Suprapubic skin (tissue), 4 donors: ENCODE measurements at regions not wholly inside any gene's neighbourhood (a gene's known extent, or its start where the extent isn't known, plus 50 kb on each side); places are given as distances from the start of the nearest gene placed in this dataset.

ENCODE experiments used
- DNase-seq, 2 donors: peaks; one replicate each; pipeline ENCODE4 v3.0.0-alpha.2; 2019; ENCODE audit warnings: low spot score in 2 of 2
- H3K27ac ChIP-seq: fragments of 200-600 bp; sonication (generic); one replicate; pipeline ENCODE4 v1.5.1; 2019
- H3K27me3 ChIP-seq: fragments of 200-600 bp; sonication (generic); one replicate; pipeline ENCODE4 v1.5.1; 2019
- H3K36me3 ChIP-seq: fragments of 200-600 bp; sonication (generic); one replicate; pipeline ENCODE4 v1.5.1; 2019
- H3K4me1 ChIP-seq: fragments of 200-600 bp; sonication (generic); one replicate; pipeline ENCODE4 v1.5.1; 2019
- H3K4me3 ChIP-seq: fragments of 200-600 bp; sonication (generic); one replicate; pipeline ENCODE4 v1.5.1; 2019; ENCODE audit warnings: mild to moderate bottlenecking
- H3K9me3 ChIP-seq: fragments of 200-600 bp; sonication (generic); one replicate; pipeline ENCODE4 v1.5.1; 2019
- EP300 ChIP-seq: sonication (generic); formaldehyde crosslinking; IDR thresholded peaks from one replicate; pipeline ENCODE4 v1.6.1; 2017; ENCODE audit warnings: antibody characterized with exemption
- POLR2A ChIP-seq, 2 donors: fragments of 450-650 bp; IDR thresholded peaks; one replicate each; pipeline ENCODE4 v1.6.1; 2017; ENCODE audit warnings: antibody characterized with exemption in 2 of 2, mild to moderate bottlenecking in 2 of 2, moderate library complexity in 2 of 2
- POLR2AphosphoS5 ChIP-seq, 3 donors: sonication (generic); formaldehyde crosslinking; IDR thresholded peaks; one replicate each; pipeline ENCODE4 v1.6.1; 2017; ENCODE audit warnings: antibody characterized with exemption in 3 of 3
- WGBS: methylation state at CpG from one replicate; pipeline ENCODE4 v1.1.5; 2018; 5-methylcytosine and 5-hydroxymethylcytosine counted together
- TF ChIP-seq, protein P1 (sequence below), 2 donors: fragments of 200-600 bp in 1 of 2; fragments of 450-650 bp in 1 of 2; sonication (generic) in 1 of 2; IDR thresholded peaks; one replicate each; pipeline ENCODE4 v1.5.1; 2016 to 2019; ENCODE audit warnings: antibody characterized with exemption in 2 of 2, mild to moderate bottlenecking in 1 of 2, moderate library complexity in 1 of 2

DNA sequence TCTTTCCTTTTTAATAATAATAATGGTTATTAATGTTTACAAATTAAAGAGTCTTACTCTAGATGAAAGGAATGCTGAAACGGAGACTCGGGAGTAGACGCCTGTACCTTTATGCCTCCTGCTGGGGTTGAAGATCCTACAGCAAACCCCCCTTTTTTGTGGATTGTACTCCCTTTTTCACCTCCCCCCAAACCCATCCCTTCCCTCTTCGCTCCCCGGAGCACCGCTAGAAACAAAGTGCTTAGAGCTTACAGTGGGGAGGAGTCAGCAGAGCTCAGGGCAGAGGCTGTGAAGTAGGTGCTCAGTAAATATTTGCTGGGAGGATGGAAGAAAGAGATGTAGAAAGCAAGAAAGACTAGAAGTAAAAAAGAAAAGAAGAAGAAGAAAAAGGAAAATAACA, 169.7 kb downstream of the NXPE2 start:
- TF ChIP-seq, protein P1, sequence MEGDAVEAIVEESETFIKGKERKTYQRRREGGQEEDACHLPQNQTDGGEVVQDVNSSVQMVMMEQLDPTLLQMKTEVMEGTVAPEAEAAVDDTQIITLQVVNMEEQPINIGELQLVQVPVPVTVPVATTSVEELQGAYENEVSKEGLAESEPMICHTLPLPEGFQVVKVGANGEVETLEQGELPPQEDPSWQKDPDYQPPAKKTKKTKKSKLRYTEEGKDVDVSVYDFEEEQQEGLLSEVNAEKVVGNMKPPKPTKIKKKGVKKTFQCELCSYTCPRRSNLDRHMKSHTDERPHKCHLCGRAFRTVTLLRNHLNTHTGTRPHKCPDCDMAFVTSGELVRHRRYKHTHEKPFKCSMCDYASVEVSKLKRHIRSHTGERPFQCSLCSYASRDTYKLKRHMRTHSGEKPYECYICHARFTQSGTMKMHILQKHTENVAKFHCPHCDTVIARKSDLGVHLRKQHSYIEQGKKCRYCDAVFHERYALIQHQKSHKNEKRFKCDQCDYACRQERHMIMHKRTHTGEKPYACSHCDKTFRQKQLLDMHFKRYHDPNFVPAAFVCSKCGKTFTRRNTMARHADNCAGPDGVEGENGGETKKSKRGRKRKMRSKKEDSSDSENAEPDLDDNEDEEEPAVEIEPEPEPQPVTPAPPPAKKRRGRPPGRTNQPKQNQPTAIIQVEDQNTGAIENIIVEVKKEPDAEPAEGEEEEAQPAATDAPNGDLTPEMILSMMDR (IDR thresholded peaks at IDR 0.05), result no peak
- no peak for TF ChIP-seq POLR2A (IDR thresholded peaks at IDR 0.05)
- TF ChIP-seq EP300, result no peak
- no peak for TF ChIP-seq POLR2AphosphoS5 (IDR thresholded peaks at IDR 0.05)

DNA sequence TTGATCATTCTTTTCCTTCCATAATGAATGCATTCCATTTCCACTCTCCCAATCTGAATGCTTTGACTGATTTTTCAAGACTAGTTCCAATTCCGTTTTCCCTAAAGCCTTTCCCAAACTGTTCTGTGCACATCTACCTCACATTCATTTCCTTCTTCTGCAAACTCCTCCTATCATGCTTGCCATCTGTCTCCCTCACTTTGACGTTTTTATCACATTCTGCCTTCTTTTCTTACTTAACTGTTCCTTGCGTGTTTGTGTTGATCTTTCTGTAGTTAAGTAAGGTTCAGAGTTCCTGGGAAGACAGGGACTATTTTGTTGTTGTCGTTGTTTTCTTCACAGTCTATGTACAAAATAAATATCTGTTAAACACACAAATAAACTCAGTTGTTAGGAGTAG, 179.0 kb downstream of the NXPE2 start:
- DNase-seq, result no peak
- no peak overlapping the region for H3K27ac ChIP-seq
- H3K4me3 ChIP-seq, result no peak overlapping the region
- H3K9me3 ChIP-seq, result no peaks in the 10 kb centered on the region
- no peaks in the 10 kb centered on the region for H3K36me3 ChIP-seq
- no peaks in the 10 kb centered on the region for H3K27me3 ChIP-seq
- TF ChIP-seq, protein P1 (IDR thresholded peaks at IDR 0.05), result no peak
- TF ChIP-seq EP300, result no peak
- no peak for TF ChIP-seq POLR2AphosphoS5 (IDR thresholded peaks at IDR 0.05)
- no peak for TF ChIP-seq POLR2A (IDR thresholded peaks at IDR 0.05)
- WGBS, result 47% methylated on average over 4 of the region's 4 CpGs
- H3K4me1 ChIP-seq, result no peaks in the 10 kb centered on the region

More for the DNA sequence above, 169.7 kb downstream of the NXPE2 start:
- H3K9me3 ChIP-seq, result no peaks in the 10 kb centered on the region
- H3K4me1 ChIP-seq, result no peaks in the 10 kb centered on the region
- 48% methylated on average over 6 of the region's 6 CpGs for WGBS
- no peak overlapping the region for H3K4me3 ChIP-seq
- H3K36me3 ChIP-seq, result no peaks in the 10 kb centered on the region
- no peak overlapping the region for H3K27ac ChIP-seq
- no peak for DNase-seq
- peaks cover 10% of the 10 kb centered on the region for H3K27me3 ChIP-seq

DNA sequence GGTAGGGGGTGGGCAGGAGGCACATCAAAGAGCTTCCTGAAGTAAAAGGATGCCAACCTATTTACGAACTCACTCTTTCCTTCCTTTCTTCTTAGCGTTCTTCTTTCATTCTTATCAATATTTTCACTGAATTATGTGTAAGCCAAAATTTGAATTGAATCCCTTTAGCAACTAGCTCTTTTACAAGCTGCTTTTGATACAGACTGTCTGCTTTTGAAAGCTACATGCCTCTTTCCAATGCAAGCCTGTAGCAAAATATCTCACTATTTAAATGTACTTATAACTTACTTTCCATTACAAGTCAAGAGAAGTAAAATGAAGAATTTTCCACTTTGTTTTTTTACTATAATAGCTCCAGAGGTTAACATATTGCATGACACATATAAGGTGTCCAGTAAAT, 186.6 kb downstream of the NXPE2 start:
- no peaks in the 10 kb centered on the region for H3K36me3 ChIP-seq
- no peak for DNase-seq

DNA sequence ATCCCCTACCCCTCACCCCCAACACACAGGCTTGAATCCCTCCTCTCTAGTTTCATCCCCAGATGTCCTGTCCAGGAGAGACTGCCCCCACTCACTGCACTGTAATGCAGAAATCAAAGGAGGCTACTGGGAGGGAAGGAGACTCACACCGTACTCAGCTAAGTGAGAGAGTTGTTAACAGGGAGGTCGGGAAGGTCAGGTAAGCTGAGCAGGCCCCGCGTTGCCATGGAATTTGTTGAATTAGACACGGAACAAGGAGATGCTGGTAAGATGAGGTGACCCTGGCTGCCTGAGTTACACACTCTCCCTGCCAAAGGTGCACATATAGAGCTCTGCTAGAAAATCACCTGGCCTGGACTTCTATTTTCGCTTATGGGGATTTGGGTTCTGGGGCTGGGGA, 197.9 kb downstream of the NXPE2 start:
- Histone ChIP-seq H3K27me3 (peaks cover 3% of the 10 kb centered on the region), H3K4me1 (no peaks in the 10 kb centered on the region), H3K4me3 (no peak overlapping the region), H3K27ac (no peak overlapping the region), H3K36me3 (no peaks in the 10 kb centered on the region), H3K9me3 (no peaks in the 10 kb centered on the region)
- no peak for TF ChIP-seq EP300
- no peak for TF ChIP-seq POLR2A (IDR thresholded peaks at IDR 0.05)
- no peak for TF ChIP-seq POLR2AphosphoS5 (IDR thresholded peaks at IDR 0.05)
- TF ChIP-seq, protein P1 (IDR thresholded peaks at IDR 0.05), result no peak
- DNase-seq, result no peak
- 73% methylated on average over 6 of the region's 6 CpGs for WGBS

More for the DNA sequence above, 186.6 kb downstream of the NXPE2 start:
- Histone ChIP-seq H3K9me3 (no peaks in the 10 kb centered on the region), H3K27ac (no peak overlapping the region), H3K4me1 (no peaks in the 10 kb centered on the region), H3K27me3 (no peaks in the 10 kb centered on the region), H3K4me3 (no peak overlapping the region)
- no peak for TF ChIP-seq POLR2A (IDR thresholded peaks at IDR 0.05)
- no peak for TF ChIP-seq EP300
- TF ChIP-seq, protein P1 (IDR thresholded peaks at IDR 0.05), result no peak
- no peak for TF ChIP-seq POLR2AphosphoS5 (IDR thresholded peaks at IDR 0.05)
- 49% methylated on average over 2 of the region's 2 CpGs for WGBS

DNA sequence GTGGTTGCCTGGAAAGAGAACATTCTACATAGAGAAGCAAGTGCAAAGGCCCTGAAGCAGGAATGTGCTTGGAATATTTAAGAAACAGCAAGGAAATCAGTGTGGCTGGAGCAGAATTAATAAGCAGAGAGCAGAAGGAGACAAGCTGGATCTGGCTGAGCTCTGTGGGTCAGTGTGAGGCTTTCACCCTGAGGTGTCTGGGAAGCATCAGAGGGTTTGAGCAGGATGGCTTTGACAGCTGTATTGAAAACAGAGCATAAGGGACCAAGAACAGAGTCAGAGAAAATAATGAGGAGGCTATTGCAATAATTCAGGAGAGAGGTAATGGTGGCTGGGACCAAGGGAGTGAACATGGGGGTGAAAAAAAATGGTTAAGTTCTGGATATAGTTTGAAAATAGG, 199.6 kb downstream of the NXPE2 start:
- Histone ChIP-seq H3K27ac (no peak overlapping the region), H3K4me3 (no peak overlapping the region)
- TF ChIP-seq POLR2A (IDR thresholded peaks at IDR 0.05) (no peak), POLR2AphosphoS5 (IDR thresholded peaks at IDR 0.05) (no peak)

DNA sequence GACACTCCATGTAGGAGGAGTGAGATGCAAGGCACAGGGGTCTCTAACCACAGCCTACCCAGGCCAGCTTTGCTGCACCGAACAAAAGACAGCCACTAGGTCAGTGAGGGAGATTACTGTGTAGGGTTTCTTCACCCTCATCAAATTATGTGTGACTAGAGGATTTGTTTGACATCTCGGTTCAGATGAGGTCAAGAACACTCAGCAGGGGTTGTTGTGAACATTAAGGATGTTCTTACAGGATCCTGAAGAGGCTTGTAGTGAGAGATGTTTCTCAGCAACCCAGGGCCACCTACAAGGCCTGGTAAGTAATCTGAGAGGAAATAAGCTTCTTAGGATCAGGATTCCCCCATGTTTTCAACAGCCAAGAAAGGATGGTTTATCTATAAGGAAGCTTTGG, 202.1 kb downstream of the NXPE2 start:
- H3K27ac ChIP-seq, result no peak overlapping the region
- WGBS, result 65% methylated on average over 2 of the region's 2 CpGs
- H3K27me3 ChIP-seq, result no peaks in the 10 kb centered on the region

More for the DNA sequence above, 199.6 kb downstream of the NXPE2 start:
- no peaks in the 10 kb centered on the region for H3K9me3 ChIP-seq
- no peak for DNase-seq
- no peaks in the 10 kb centered on the region for H3K27me3 ChIP-seq
- no peaks in the 10 kb centered on the region for H3K4me1 ChIP-seq
- H3K36me3 ChIP-seq, result no peaks in the 10 kb centered on the region

More for the DNA sequence above, 202.1 kb downstream of the NXPE2 start:
- DNase-seq, result no peak
- H3K4me1 ChIP-seq, result no peaks in the 10 kb centered on the region
- H3K4me3 ChIP-seq, result no peak overlapping the region
- H3K36me3 ChIP-seq, result no peaks in the 10 kb centered on the region
- H3K9me3 ChIP-seq, result no peaks in the 10 kb centered on the region
- no peak for TF ChIP-seq EP300
- no peak for TF ChIP-seq POLR2A (IDR thresholded peaks at IDR 0.05)
- TF ChIP-seq, protein P1 (IDR thresholded peaks at IDR 0.05), result no peak
- no peak for TF ChIP-seq POLR2AphosphoS5 (IDR thresholded peaks at IDR 0.05)
